HCT116 (cell line): ENCODE measurements at regions not wholly inside any gene's neighbourhood (a gene's known extent, or its start where the extent isn't known, plus 50 kb on each side); places are given as distances from the start of the nearest gene placed in this dataset.

ENCODE experiments used
- ATF3 ChIP-seq: IDR thresholded peaks from 2 replicates; pipeline ENCODE4 v1.6.1; 2012
- CEBPB ChIP-seq: IDR thresholded peaks from 2 replicates; pipeline ENCODE4 v1.6.1; 2012; ENCODE audit warnings: low read depth
- EGR1 ChIP-seq: IDR thresholded peaks from 2 replicates; pipeline ENCODE4 v1.6.1; 2012; ENCODE audit warnings: low read depth
- EZH2 ChIP-seq: fragments of 200-600 bp; sonication (generic); IDR thresholded peaks from 2 replicates; pipeline ENCODE4 v1.6.1; 2017; ENCODE audit warnings: antibody characterized with exemption, mixed run types
- POLR2A ChIP-seq: IDR thresholded peaks from 2 replicates; pipeline ENCODE4 v1.7.0; 2011; ENCODE audit warnings: borderline replicate concordance; ENCODE audit not compliant: insufficient read depth, insufficient read length; ENCODE audit errors: extremely low read depth
- POLR2AphosphoS5 ChIP-seq: IDR thresholded peaks from 2 replicates; pipeline ENCODE4 v1.6.1; 2011; ENCODE audit warnings: mild to moderate bottlenecking, low read depth, low read length, moderate library complexity
- ZNF274 ChIP-seq: fragments of 200-500 bp; sonication (Bioruptor generic); IDR thresholded peaks from 2 replicates; pipeline ENCODE4 v1.6.1; 2014; ENCODE audit warnings: mild to moderate bottlenecking, low read depth, low read length, inconsistent platforms
- TF ChIP-seq, protein P1 (sequence below), 3 experiments: fragments of 200-600 bp in 1 of 3; sonication (generic) in 1 of 3; IDR thresholded peaks in 2 of 3; conservative IDR thresholded peaks in 1 of 3; 2 replicates each; pipeline ENCODE4 v1.5.1; 2012 to 2017; ENCODE audit warnings: low read depth in 2 of 3, low read length in 2 of 3, antibody characterized with exemption in 1 of 3, borderline replicate concordance in 1 of 3, control low read depth in 1 of 3, mild to moderate bottlenecking in 1 of 3, mixed read lengths in 1 of 3, mixed run types in 1 of 3, moderate library complexity in 1 of 3; ENCODE audit not compliant: insufficient read depth in 1 of 3

DNA sequence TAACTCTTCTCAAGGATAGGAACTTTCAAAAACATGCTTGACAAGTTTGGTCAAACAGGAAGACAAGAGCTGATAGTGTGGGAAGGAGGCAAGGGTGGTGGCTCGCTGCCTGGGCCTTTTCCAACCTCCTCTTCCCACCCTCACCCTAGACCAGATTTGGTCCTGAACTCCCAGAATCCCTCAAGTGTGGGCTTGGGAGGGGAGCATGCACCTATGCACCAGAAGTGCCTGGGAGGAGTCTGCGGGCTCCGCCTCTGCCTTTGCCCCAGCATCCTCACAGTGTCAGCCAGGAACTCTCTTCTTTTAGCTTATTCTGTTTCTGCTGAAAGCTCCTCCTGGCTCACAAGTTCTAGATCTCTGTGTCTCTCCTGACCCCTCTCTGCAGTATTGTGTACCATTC is 126.2 kb upstream of the MRPS22 start:
- TF ChIP-seq ATF3 = no peak
- TF ChIP-seq, protein P1, sequence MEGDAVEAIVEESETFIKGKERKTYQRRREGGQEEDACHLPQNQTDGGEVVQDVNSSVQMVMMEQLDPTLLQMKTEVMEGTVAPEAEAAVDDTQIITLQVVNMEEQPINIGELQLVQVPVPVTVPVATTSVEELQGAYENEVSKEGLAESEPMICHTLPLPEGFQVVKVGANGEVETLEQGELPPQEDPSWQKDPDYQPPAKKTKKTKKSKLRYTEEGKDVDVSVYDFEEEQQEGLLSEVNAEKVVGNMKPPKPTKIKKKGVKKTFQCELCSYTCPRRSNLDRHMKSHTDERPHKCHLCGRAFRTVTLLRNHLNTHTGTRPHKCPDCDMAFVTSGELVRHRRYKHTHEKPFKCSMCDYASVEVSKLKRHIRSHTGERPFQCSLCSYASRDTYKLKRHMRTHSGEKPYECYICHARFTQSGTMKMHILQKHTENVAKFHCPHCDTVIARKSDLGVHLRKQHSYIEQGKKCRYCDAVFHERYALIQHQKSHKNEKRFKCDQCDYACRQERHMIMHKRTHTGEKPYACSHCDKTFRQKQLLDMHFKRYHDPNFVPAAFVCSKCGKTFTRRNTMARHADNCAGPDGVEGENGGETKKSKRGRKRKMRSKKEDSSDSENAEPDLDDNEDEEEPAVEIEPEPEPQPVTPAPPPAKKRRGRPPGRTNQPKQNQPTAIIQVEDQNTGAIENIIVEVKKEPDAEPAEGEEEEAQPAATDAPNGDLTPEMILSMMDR (IDR thresholded peaks at IDR 0.05 in 2 of 3, conservative IDR thresholded peaks at IDR 0.05 in 1 of 3; ENCODE audit: borderline replicate concordance in 1 of 3, insufficient read depth in 1 of 3, low read depth in 2 of 3, low read length in 2 of 3) = no peak
- no peak for TF ChIP-seq EZH2
- TF ChIP-seq ZNF274 = no peak
- no peak for TF ChIP-seq POLR2AphosphoS5
- TF ChIP-seq EGR1 = no peak
- TF ChIP-seq POLR2A = no peak
- no peak for TF ChIP-seq CEBPB
